WTC11 (cell line): ENCODE measurements at regions not wholly inside any gene's neighbourhood (a gene's known extent, or its start where the extent isn't known, plus 50 kb on each side); places are given as distances from the start of the nearest gene placed in this dataset.

ENCODE experiments used
- ATAC-seq: fragments of 200-7000 bp; cut with Tn5 transposase; 2 replicates; pipeline ENCODE4 v1.10.0; 2021; ENCODE audit warnings: mild to moderate bottlenecking, moderate library complexity
- CTCF ChIA-PET: fragments of 300-600 bp; sonication (Branson Sonifier 250); formaldehyde crosslinking; loops from one replicate; lab custom pipeline; 2021; ENCODE audit warnings: antibody characterized with exemption; lab: Charles Lee
- POLR2A ChIA-PET: fragments of 350-600 bp; sonication (Branson Sonifier 250); formaldehyde crosslinking; loops from one replicate; lab custom pipeline; 2021; ENCODE audit warnings: antibody characterized with exemption; lab: Charles Lee
- DNase-seq: peaks from one replicate; pipeline ENCODE4 v3.0.0; 2021; ENCODE audit warnings: low spot score
- H3K27ac Mint-ChIP-seq: 2 replicates; pipeline ENCODE4 v1.8.0; 2021; ENCODE audit warnings: mixed read lengths
- H3K27me3 Mint-ChIP-seq: 2 replicates; pipeline ENCODE4 v1.8.0; 2021; ENCODE audit warnings: low read depth, mild to moderate bottlenecking, moderate library complexity, mixed read lengths
- H3K36me3 Mint-ChIP-seq: 2 replicates; pipeline ENCODE4 v1.8.0; 2021; ENCODE audit warnings: mixed read lengths
- H3K4me1 Mint-ChIP-seq: 2 replicates; pipeline ENCODE4 v1.8.0; 2022; ENCODE audit warnings: mixed read lengths
- H3K4me3 Mint-ChIP-seq: 2 replicates; pipeline ENCODE4 v1.8.0; 2021; ENCODE audit warnings: mild to moderate bottlenecking, moderate library complexity, mixed read lengths
- H3K9me3 Mint-ChIP-seq: 2 replicates; pipeline ENCODE4 v1.8.0; 2021; ENCODE audit warnings: mixed read lengths
- E2F4 ChIP-seq: sonication (generic); formaldehyde crosslinking; IDR thresholded peaks from 2 replicates; pipeline ENCODE4 v1.8.1; 2022; ENCODE audit warnings: low read depth, mild to moderate bottlenecking, moderate library complexity, missing genetic modification reagents, borderline replicate concordance
- HMGA2 ChIP-seq: fragments of 250-450 bp; sonication (Bioruptor Pico); IDR thresholded peaks from 2 replicates; pipeline ENCODE4 v1.4.0; 2021; ENCODE audit warnings: mild to moderate bottlenecking, moderate library complexity
- IRF2 ChIP-seq: sonication (generic); formaldehyde crosslinking; IDR thresholded peaks from 2 replicates; pipeline ENCODE4 v1.8.0; 2022; ENCODE audit warnings: low read depth, missing genetic modification reagents, borderline replicate concordance
- TCF7 ChIP-seq: sonication (generic); formaldehyde crosslinking; IDR thresholded peaks from 2 replicates; pipeline ENCODE4 v1.8.0; 2022; ENCODE audit warnings: mild to moderate bottlenecking, low read depth, missing genetic modification reagents, moderate library complexity
- TEAD4 ChIP-seq: sonication (generic); formaldehyde crosslinking; IDR thresholded peaks from 2 replicates; pipeline ENCODE4 v1.8.0; 2022; ENCODE audit warnings: mild to moderate bottlenecking, missing genetic modification reagents
- ZNF219 ChIP-seq: sonication (generic); formaldehyde crosslinking; IDR thresholded peaks from 2 replicates; pipeline ENCODE4 v1.8.0; 2023; ENCODE audit warnings: missing genetic modification reagents, mild to moderate bottlenecking, borderline replicate concordance
- ZNF232 ChIP-seq: sonication (generic); formaldehyde crosslinking; IDR thresholded peaks from 2 replicates; pipeline ENCODE4 v1.8.0; 2022; ENCODE audit warnings: mild to moderate bottlenecking, missing genetic modification reagents
- ZNF396 ChIP-seq: fragments of 250-450 bp; sonication (Bioruptor Pico); IDR thresholded peaks from 2 replicates; pipeline ENCODE4 v1.8.0; 2021; ENCODE audit warnings: mild to moderate bottlenecking, moderate library complexity, borderline replicate concordance
- ZNF671 ChIP-seq: fragments of 250-450 bp; sonication (Bioruptor Pico); IDR thresholded peaks from 2 replicates; pipeline ENCODE4 v1.8.0; 2021; ENCODE audit warnings: mild to moderate bottlenecking
- TF ChIP-seq, protein P1 (sequence below): sonication (generic); formaldehyde crosslinking; IDR thresholded peaks from 2 replicates; pipeline ENCODE4 v1.8.1; 2023; ENCODE audit warnings: mild to moderate bottlenecking, missing genetic modification reagents, borderline replicate concordance
- TF ChIP-seq, protein P2 (sequence below): fragments of 250-450 bp; sonication (Bioruptor Pico); conservative IDR thresholded peaks from 2 replicates; pipeline ENCODE4 v1.9.0; 2021; ENCODE audit warnings: mild to moderate bottlenecking

DNA sequence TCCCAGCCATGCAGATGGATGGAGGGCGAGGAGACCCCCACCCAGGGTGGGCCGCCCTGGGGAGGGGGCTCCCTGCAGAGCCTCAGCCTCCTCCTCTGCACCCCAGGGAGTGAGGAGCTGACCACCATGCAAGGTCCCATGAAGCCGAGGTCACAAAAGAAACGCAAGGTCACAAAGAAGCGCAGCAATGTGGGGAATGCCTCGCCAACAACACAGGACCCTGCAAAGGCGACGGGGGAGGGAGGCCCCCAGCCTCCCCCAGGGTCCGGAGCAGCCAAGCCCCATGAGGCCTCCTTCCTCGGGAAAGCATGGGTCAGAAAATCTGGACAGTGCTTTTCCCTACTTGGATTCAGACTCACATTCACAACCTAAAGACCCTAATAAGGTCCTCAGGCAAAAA is 191.5 kb downstream of the BRD1 start (continued):
- TF ChIP-seq, protein P1, sequence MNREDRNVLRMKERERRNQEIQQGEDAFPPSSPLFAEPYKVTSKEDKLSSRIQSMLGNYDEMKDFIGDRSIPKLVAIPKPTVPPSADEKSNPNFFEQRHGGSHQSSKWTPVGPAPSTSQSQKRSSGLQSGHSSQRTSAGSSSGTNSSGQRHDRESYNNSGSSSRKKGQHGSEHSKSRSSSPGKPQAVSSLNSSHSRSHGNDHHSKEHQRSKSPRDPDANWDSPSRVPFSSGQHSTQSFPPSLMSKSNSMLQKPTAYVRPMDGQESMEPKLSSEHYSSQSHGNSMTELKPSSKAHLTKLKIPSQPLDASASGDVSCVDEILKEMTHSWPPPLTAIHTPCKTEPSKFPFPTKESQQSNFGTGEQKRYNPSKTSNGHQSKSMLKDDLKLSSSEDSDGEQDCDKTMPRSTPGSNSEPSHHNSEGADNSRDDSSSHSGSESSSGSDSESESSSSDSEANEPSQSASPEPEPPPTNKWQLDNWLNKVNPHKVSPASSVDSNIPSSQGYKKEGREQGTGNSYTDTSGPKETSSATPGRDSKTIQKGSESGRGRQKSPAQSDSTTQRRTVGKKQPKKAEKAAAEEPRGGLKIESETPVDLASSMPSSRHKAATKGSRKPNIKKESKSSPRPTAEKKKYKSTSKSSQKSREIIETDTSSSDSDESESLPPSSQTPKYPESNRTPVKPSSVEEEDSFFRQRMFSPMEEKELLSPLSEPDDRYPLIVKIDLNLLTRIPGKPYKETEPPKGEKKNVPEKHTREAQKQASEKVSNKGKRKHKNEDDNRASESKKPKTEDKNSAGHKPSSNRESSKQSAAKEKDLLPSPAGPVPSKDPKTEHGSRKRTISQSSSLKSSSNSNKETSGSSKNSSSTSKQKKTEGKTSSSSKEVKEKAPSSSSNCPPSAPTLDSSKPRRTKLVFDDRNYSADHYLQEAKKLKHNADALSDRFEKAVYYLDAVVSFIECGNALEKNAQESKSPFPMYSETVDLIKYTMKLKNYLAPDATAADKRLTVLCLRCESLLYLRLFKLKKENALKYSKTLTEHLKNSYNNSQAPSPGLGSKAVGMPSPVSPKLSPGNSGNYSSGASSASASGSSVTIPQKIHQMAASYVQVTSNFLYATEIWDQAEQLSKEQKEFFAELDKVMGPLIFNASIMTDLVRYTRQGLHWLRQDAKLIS (CRISPR knock-in tag) = no peak

DNA sequence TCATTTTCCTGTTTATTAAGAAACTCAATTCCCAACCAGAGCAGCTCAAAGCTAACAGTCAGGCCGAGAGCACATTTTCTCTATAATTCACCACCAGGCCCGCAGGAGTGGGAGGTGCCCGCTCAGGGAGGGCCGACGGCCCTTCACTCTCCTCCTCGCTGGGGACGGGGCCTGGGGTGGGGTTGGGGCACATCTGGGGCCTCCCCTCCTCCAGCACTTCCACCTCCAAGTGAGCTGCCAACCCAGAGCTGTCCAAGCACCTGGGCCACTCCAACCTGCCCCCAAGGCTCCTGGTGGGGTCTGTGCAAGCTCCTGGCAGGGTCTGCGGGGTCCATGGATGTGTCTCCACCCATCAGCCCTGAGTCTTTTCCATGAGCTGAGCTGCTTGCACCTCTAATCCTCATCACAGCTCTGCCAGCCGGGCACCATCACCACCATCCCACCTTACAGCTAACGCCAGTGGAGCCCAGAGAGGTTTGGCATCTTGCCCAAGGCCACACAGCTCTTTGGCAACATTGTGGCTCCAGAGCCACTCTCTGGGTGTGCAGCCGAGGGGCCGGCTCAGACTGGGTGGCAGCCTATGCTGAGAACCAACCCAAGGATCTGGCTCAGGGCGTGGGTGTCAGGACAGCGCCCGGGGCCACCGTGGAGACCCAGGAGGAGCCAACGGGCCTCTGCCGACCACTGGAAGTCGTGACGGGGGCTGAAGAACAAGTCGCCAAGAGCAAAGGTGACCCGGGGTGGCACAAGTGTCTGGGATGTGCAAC is 193.5 kb downstream of the BRD1 start:
- Mint-ChIP-seq H3K9me3 (no peaks in the 10 kb centered on the region), H3K27me3 (no peaks in the 10 kb centered on the region; the same call in 1 of the 2 replicates), H3K27ac (no peak overlapping the region), H3K4me3 (no peak overlapping the region), H3K4me1 (peaks cover 4% of the 10 kb centered on the region; the same call in 1 of the 2 replicates)
- no peak for ATAC-seq
- CTCF ChIA-PET = interaction anchor here (0.7 to 3.1 kb wide), 7 partner anchors 15 to 587 kb away, joined by 3 to 55 read pairs (median 4); no protein-coding TSS in a partner anchor
- no peak for DNase-seq
- TF ChIP-seq HMGA2 (CRISPR knock-in tag) (no peak), ZNF232 (CRISPR knock-in tag) (no peak), ZNF671 (CRISPR knock-in tag) (no peak), ZNF396 (no peak), TCF7 (CRISPR knock-in tag) (no peak), TEAD4 (CRISPR knock-in tag) (no peak), ZNF219 (CRISPR knock-in tag) (no peak), E2F4 (CRISPR knock-in tag) (no peak), IRF2 (CRISPR knock-in tag) (no peak)
- TF ChIP-seq, protein P2, sequence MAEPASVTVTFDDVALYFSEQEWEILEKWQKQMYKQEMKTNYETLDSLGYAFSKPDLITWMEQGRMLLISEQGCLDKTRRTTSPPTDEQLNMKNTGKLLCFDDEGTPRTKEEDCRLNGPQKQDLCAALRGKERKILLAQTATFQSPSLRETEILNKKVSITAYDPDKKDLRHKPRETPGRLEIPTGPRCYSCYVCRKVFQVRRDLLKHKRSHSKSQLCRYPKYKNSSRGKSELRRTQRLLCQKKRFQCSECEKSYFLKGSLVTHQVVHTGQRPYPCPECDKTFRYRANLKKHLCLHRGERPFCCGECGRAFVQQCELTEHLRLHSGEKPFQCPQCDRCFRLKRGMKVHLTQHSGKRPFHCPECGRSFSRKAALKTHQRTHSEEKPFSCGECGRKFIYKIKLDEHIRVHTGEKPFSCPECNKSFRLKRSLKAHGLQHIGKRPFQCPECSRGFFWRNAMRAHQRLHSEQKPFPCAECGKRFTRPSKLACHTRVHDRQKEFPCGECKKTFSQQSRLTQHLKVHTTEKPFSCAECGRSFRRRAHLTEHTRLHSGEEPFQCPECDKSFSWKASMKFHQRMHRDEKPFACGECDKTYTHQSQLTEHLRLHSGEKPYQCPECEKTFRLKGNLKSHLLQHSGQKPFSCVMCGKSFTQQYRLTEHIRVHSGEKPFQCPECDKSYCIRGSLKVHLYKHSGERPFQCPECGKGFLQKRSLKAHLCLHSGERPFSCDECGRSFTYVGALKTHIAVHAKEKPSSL (CRISPR knock-in tag) = no peak
- TF ChIP-seq, protein P1 (CRISPR knock-in tag) = no peak
- TF ChIP-seq, all 79 proteins: peak for 0
- POLR2A ChIA-PET = interaction anchor here (0.7 kb wide), 1 partner anchor 364 kb away, joined by 4 read pairs; no protein-coding TSS in a partner anchor
- no peaks in the 10 kb centered on the region for H3K36me3 Mint-ChIP-seq
